AG04450 (cell line): ENCODE measurements at regions not wholly inside any gene's neighbourhood (a gene's known extent, or its start where the extent isn't known, plus 50 kb on each side); places are given as distances from the start of the nearest gene placed in this dataset.
"Not testable (repeated sequence)": the region's sequence is repeated elsewhere in the genome, so short reads cannot be mapped to it uniquely, and the experiment has no call there.

Experiments
- CTCF ChIA-PET: fragments of 300-600, 350-600 bp; formaldehyde crosslinking; extraction: SDS; loops from one replicate; lab custom pipeline; 2022; ENCODE audit warnings: antibody characterized with exemption, inconsistent platforms; lab: Charles Lee
- POLR2A ChIA-PET: fragments of 350-600 bp; formaldehyde crosslinking; extraction: SDS; loops from one replicate; lab custom pipeline; 2021; ENCODE audit warnings: antibody characterized with exemption, inconsistent platforms; lab: Yijun Ruan, JAX
- DNase-seq: peaks from one replicate; pipeline ENCODE4 v3.0.0-alpha.2; 2011; ENCODE audit warnings: low read depth, low spot score
- H3K27ac ChIP-seq: one replicate; pipeline ENCODE4 v1.5.1; 2012; ENCODE audit warnings: low read depth, low read length, control low read depth
- H3K27me3 ChIP-seq: one replicate; pipeline ENCODE4 v1.6.0; 2012; ENCODE audit warnings: low read length; ENCODE audit not compliant: control insufficient read depth, insufficient read depth
- H3K4me3 ChIP-seq: 2 replicates; pipeline ENCODE4 v1.5.1; 2011; ENCODE audit warnings: mild to moderate bottlenecking, low read depth, low read length, control low read depth
- H3K9me3 ChIP-seq: 2 replicates; pipeline ENCODE4 v1.5.1; 2012; ENCODE audit warnings: low read length; ENCODE audit not compliant: control insufficient read depth, insufficient read depth
- CTCF ChIP-seq: IDR thresholded peaks from 2 replicates; pipeline ENCODE4 v1.5.1; 2011; ENCODE audit warnings: low read depth, low read length, control low read depth, inconsistent platforms

GRCh38 chr3:5607581-5607980 lies 420.1 kb downstream of the EDEM1 start:
- H3K4me3 ChIP-seq, result no peak overlapping the region
- no peak overlapping the region for H3K27ac ChIP-seq
- no peak for TF ChIP-seq CTCF
- no peaks in the 10 kb centered on the region for H3K27me3 ChIP-seq
- no peak for DNase-seq
- POLR2A ChIA-PET, result no interaction called here
- CTCF ChIA-PET, result no interaction called here
- no peaks in the 10 kb centered on the region for H3K9me3 ChIP-seq

GRCh38 chr3:5608971-5609370 lies 421.5 kb downstream of the EDEM1 start:
- DNase-seq, CTCF ChIA-PET, H3K27ac ChIP-seq, POLR2A ChIA-PET, H3K27me3 ChIP-seq, H3K4me3 ChIP-seq, H3K9me3 ChIP-seq: not testable (repeated sequence)

GRCh38 chr3:5613599-5613998 lies 426.1 kb downstream of the EDEM1 start:
- Histone ChIP-seq H3K9me3 (peaks cover 5% of the 10 kb centered on the region), H3K27ac (no peak overlapping the region), H3K4me3 (no peak overlapping the region), H3K27me3 (no peaks in the 10 kb centered on the region)
- ChIA-PET POLR2A (no interaction called here), CTCF (no interaction called here)
- TF ChIP-seq CTCF, result no peak
- DNase-seq, result no peak

GRCh38 chr3:5616873-5617272 lies 429.4 kb downstream of the EDEM1 start:
- POLR2A ChIA-PET, result no interaction called here

GRCh38 chr3:5618170-5618569 lies 430.7 kb downstream of the EDEM1 start:
- peaks cover 5% of the 10 kb centered on the region for H3K9me3 ChIP-seq
- DNase-seq, result no peak
- no peak overlapping the region for H3K4me3 ChIP-seq
- no peaks in the 10 kb centered on the region for H3K27me3 ChIP-seq
- TF ChIP-seq CTCF, result no peak
- POLR2A ChIA-PET, result no interaction called here
- CTCF ChIA-PET, result no interaction called here
- H3K27ac ChIP-seq, result no peak overlapping the region

More at GRCh38 chr3:5616873-5617272, 429.4 kb downstream of the EDEM1 start:
- no peak for TF ChIP-seq CTCF
- Histone ChIP-seq H3K4me3 (no peak overlapping the region), H3K27me3 (no peaks in the 10 kb centered on the region), H3K9me3 (peaks cover 5% of the 10 kb centered on the region), H3K27ac (no peak overlapping the region)
- no peak for DNase-seq
- CTCF ChIA-PET, result no interaction called here

- no peak overlapping the region for H3K4me3 ChIP-seq
- no peak for DNase-seq
- H3K9me3 ChIP-seq, result peaks cover 13% of the 10 kb centered on the region
- no peak overlapping the region for H3K27ac ChIP-seq
- TF ChIP-seq CTCF, result no peak
- ChIA-PET POLR2A (no interaction called here), CTCF (no interaction called here)
- H3K27me3 ChIP-seq, result no peaks in the 10 kb centered on the region
Measured at GRCh38 chr3:5630406-5630805, 442.9 kb downstream of the EDEM1 start.
